SU-DHL-6 (cell line): ENCODE measurements at regions not wholly inside any gene's neighbourhood (a gene's known extent, or its start where the extent isn't known, plus 50 kb on each side); places are given as distances from the start of the nearest gene placed in this dataset.

ENCODE experiments used
- EZH2phosphoT487 ChIP-seq: fragments of 200-600 bp; sonication (generic), shearing (Covaris generic); conservative IDR thresholded peaks from 2 replicates; pipeline ENCODE4 v1.6.1; 2018; ENCODE audit warnings: mild to moderate bottlenecking, antibody characterized with exemption, low read length, moderate library complexity, mixed read lengths
- TF ChIP-seq, protein P1 (sequence below): fragments of 200-600 bp; sonication (generic); IDR thresholded peaks from one replicate; pipeline ENCODE4 v1.5.1; 2017; ENCODE audit warnings: antibody characterized with exemption, mild to moderate bottlenecking, low read length, moderate library complexity; ENCODE audit not compliant: insufficient read depth, poor library complexity, severe bottlenecking

DNA sequence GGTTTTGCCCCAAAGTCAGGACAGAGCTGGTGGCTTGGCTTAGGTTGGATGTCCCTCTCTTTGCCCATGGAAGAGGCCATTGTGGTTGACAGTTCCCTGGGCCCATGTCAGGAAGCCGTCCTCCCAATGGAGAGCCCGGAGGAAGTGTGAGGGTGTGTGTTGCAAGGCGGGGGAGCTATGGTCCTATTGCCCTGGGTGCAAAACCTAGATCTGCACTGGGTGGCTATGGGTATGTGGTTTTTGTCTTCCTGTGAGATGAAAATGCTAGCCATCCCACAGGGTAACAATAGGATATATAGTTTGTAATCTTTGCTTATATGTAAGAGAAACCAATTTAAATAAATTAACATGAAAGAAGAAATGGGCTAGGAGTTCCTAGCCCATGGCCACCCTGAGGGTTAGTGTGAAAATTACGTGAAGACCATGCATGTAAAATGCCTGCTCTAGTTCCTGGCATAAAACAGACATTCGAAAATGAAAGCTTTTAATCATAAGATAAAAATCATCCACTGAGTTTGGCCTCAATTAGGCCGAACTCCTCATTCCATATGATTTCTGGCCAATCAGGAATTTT is 189.2 kb downstream of the PLPP4 start:
- TF ChIP-seq, protein P1, sequence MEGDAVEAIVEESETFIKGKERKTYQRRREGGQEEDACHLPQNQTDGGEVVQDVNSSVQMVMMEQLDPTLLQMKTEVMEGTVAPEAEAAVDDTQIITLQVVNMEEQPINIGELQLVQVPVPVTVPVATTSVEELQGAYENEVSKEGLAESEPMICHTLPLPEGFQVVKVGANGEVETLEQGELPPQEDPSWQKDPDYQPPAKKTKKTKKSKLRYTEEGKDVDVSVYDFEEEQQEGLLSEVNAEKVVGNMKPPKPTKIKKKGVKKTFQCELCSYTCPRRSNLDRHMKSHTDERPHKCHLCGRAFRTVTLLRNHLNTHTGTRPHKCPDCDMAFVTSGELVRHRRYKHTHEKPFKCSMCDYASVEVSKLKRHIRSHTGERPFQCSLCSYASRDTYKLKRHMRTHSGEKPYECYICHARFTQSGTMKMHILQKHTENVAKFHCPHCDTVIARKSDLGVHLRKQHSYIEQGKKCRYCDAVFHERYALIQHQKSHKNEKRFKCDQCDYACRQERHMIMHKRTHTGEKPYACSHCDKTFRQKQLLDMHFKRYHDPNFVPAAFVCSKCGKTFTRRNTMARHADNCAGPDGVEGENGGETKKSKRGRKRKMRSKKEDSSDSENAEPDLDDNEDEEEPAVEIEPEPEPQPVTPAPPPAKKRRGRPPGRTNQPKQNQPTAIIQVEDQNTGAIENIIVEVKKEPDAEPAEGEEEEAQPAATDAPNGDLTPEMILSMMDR: no peak
- TF ChIP-seq EZH2phosphoT487: no peak
